HG02884 (cell line): ENCODE measurements at regions not wholly inside any gene's neighbourhood (a gene's known extent, or its start where the extent isn't known, plus 50 kb on each side); places are given as distances from the start of the nearest gene placed in this dataset.
A peak's percentile ranks its signal among the peaks of the same experiment; 100 is the strongest.

Source experiments
- ATAC-seq: cut with Tn5 transposase; IDR thresholded peaks from one replicate; pipeline ENCODE4 v1.9.1; 2021; ENCODE audit warnings: mild to moderate bottlenecking, moderate library complexity; ENCODE audit not compliant: unreplicated experiment

DNA sequence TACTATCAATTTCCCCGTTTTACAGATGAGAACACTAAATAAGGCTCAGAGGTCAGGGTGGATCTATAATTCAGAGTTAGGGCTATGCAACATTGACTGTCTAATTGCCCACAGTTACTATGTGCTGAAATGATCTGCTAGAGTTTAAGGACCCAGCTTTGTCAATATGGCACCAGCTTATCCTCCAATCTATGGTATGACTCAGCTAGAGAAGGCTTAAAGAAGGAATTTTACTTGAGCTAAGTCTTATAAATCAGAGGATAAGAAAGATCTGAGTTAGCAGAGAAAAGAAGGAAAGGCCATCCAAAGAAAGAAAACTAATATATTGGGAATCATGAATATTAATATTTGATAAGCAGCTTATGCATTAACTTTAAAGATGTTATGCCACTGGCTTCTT lies 78.1 kb downstream of the ASB9 start:
- no peak for ATAC-seq

DNA sequence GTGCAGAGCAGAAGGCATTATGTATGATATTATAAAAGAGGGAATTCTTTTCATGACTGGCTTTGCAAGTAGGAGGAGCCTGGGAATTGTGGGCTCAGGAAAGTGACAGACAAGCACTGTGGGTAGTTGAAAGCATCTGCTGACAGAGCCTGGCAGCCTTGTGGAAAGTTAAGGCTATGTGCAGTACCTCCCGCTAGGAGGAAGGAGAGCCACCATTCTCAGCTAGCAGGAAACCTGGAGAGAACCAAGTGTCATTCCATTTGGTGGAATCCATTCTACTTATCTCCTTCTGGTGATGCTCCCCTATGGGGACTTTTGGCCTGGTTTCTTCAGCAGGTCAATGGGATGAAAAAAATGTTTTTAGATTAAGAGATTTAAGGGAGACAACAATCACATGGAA lies 81.8 kb downstream of the ASB9 start:
- no peak for ATAC-seq

DNA sequence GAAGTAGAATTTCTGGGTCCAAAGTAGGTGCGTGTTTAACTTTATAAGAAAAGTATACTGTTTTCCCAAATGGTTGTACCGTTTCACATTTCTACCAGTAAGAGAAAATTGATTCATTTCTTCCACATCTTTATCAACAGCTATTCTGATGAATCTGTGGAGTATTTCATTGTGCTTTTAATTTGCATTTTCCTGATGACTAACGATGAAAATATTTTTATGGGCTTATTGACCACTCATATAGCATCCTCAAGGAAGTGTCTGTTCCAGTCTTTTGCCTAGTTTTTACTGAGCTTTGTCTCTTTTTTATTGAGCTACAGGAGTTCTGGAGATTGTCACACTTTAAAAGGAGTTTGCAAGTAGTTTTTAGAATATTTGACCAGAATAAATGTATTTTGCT lies 92.6 kb downstream of the ASB9 start:
- no peak for ATAC-seq

DNA sequence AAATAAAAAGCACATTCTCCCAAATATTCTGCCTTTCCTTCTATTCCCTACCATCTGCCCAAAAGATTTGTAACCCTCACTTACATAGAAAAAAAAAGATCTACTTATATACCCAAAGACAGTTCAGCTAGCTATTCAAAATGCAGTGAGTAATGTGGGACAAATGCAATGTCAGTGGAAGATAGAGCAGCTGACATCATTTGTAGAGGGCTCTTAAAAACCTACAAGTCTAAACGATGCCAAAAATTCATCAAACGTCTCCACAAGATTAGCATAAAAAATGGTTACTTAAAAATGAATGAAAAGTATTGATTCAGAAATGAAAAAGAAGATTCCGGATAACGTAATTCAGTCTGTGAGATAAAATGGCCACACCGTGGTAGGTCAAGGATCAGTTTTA lies 96.5 kb downstream of the ASB9 start:
- no peak for ATAC-seq

DNA sequence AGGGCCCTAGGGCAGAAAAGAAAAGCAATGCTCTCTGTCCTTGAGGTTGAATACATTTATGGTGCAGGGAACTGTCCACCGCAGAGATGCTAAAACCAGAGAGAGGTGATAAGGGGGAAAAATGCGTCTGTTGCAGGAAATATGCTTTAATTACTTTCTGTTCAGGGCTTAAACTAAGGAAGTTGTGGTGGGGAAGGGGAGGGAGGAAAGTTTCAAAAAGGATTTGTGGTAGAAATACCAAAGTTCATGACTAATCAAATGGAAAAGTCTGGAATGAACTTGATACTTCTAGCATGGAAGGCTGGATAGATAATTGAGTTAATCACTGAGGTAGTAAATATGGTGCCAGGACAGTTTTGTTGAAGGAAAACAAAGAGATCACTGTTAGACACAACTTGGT lies 99.0 kb downstream of the ASB9 start:
- ATAC-seq = no peak

DNA sequence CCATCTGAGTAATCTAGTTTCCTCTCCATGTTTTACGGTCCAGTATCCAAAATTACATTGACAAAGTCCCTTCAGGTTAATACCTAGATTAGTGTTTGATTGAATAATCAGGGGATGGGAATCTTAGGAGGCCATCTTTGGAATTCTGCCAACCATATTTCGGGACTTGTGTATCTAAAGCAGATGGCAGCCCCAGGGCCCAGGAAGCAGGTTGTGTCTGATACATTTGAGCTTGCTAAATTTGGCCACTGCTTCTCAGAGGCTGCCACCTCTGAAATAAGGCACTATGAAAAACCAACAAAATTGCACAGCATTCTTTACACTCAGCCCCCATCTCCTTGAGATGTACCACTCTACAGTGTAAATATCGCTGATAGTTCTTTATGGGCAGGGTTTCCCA lies 102.1 kb downstream of the ASB9 start:
- no peak for ATAC-seq

DNA sequence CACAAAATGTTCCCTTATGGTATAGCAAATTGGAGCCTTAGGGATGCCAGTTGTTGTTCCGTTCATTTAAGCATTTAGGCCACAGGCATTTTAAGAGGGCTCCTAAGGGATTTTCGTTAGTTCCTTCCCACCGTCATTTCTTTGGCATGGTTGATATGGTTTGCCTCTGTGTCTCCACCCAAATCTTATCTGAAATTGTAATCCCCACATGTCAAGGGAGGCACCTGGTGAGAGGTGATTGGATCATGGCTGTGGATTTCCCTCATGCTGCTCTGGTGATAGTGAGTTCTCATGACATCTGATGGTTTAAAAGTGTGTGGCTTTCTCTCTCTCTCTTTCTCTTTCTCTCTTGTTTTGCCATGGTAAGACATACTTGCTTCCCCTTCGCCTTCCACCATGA lies 104.1 kb downstream of the ASB9 start:
- ATAC-seq = no peak

DNA sequence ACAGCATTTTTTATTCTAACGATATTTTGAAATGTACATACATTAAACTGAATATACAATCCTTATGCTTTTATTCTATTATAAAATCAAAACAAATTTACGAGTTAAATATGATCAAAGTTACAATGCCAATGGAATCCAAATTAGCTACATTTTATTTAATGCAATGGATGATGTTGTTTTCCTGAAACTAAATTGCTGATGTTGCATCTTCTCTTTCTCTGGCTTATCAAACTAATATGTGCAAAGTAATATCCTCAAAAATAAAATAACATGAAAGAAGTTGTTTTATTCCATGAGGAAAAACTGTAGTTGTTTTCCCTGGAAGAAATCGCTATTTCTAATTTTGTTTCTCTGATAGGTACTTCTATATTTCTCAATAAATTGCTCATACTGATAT lies 106.8 kb downstream of the ASB9 start:
- no peak for ATAC-seq

DNA sequence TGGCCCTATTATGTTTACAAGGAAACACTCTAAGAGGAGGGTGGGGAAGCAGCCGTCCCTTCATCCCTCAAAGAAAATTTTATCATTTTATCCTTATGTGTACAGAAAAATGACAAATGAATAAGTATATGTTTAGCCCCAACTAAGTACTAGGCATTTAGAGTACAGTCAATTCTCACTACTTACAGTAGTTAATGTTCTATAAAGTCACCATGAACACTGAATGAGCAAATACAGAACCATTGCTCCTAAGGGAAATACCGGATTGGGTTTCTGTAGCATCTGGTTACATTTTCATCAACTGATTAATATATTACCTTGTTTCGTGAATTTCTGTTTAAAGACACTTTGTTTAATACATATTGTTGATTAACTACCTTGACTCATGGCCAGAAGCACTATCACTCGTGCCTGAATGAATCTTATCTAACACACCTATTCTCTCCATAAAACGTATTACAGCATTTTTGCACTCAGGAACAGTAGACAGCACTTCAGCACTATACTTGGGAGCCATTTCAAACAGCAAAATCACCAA lies 109.3 kb downstream of the ASB9 start:
- ATAC-seq = no peak

DNA sequence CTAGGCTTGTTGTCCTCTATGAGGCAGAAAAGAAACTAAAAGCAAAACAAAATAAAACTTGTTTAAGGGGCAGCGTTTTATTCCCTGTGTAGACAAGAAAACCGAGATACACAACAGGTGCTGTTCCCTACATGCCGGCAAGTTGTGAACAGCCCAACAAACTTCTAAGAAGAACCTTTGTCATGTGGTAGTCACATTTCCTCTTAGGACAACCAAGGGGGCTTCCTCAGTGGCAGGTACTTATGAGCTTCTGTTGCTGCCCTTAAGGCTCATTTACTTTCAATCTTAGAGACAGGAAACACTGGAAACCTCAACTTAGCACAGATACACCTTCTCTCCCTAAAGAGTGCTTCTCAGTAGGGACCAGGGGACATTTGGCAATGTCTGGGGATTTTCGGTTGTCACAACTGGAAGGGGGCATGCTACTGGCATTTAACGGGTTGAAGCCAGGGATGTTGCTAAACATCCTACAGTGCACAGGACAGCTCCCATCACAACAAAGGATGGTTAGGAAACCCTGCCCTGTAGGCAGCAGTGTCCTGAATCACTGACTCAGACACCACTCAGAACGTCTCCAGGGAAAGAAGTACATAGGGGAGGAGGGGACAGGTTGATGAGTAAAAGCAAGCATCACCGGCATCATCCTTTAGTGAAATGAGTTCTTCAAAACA lies 111.0 kb downstream of the ASB9 start:
- ATAC-seq = peak; percentile 66

DNA sequence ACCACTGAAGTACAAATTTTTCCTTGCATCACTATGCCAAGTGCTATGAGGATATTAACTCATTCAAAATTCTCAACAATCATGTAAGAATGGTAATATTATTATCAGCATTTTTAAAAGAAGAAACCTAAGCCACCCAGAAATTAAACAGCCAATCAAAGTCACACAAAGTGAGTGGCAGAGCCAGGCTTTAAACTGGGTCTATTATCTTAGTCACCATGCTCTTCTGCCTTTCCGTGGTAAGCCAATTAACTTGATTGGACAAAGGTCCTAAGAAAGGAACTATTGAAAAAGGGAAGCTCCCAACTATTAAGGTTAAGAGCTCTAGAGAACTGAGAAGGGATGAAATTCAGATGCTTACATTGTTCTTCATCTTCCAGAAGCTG lies 111.5 kb downstream of the ASB9 start:
- no peak for ATAC-seq

DNA sequence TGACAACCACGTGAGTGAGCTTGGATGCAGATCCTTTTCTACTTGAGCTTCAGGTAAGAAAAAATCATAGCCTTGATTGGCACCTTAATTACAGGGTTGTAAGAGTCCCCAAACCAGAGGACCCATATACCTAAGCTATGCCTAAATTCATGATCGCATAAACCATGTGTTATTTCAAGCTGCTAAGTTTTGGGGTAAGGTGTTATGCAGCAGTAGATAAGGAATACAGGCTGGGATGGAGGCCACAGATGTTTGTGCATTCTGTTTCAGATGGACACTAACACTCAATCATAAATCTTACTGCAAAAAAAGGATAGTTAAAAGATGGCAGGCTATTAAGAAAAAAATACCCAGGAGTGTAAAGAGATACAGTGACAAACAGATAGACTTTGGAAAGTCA lies 112.3 kb downstream of the ASB9 start:
- ATAC-seq = no peak

DNA sequence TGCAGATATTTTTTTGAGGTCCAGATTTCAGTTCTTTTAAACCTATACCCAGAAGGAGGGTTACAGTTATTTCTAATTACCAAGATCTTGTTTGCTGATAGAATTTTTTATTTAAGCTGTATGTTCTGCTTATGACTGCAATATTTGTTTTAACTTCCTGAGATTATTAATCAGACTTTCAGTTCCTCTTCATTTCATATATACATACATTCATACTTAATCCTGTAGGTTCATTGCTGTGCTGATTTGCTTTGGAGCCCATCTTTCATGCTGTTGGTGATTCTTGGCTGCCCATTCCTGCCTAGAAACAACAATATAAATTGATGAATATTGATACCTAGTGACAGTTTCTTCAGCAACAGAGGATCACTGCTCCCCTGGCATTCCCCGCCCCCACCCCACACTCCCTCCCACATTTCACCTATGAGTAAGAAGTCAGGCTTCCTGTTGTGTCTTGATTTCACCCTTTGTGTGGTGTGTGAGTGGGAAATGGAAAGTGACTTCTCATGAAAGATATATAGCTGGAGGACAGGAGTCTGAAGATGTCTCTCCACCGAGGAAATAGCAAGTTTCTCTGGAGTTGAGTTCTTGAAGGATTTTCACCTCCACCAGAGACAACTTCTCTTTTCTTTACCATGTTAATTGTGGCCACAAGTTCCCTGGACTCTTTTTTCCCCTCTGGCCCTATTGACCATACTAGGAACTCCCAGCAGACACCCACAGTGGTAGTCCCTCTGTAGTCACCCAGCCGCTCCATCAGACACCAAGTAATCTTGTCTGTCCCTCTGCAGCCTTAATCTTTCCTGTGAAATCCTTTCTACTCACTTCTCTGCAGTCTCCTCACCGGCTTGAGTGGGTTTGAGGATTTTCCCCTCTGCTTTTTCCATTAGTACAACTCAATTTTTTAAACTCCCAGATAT lies 118.4 kb downstream of the ASB9 start:
- ATAC-seq = peak; percentile 81

DNA sequence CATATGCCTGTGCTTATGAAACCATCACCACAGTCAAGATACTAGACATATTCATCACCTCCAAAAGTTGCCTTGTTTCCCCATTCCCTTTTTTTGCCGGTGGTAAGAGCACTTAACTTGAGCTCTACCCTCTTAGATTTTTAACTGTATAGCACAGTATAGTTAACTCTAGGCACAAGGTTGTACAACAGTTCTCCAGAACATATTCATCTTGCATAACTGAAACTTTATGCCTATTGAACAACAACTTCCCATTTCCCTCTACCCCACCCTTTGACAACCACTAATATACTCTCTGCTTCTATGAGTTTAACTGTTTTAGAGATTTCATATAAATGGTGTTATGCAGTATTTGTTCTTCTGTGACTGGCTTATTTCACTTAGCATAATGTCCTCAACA lies 119.3 kb downstream of the ASB9 start:
- ATAC-seq = no peak

DNA sequence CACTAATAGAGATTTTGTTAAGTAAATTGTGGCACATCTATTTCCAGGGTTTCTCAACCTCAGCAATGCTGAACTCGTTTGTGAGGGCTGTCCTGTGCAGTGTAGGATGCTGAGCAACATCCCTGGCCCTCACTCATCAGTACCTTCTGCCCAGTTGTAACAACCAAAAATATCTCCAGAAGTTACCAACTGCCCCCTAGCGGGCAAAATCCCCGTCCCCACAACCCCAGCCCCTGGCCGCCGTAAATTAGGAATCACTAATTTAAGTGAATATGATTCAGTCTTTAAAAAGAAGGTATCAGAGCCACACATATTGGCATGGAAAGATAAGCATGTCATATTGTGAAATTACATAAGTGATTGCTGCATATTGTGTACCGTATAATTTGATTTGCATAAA lies 123.4 kb downstream of the ASB9 start:
- ATAC-seq = no peak

DNA sequence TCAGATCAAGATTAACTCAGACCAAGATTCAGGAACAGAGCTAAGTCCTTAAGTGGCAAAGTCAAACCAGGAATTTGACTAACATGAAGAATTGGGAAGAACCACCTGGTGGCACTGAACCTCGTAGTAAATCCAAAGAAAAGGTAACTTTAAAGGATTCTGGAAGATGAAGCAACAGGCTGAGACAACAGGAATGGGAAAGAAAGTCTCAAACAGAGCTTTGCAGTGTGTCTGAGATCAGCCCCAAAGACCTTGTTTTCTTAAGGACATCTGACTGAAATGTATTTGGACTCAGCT lies 126.1 kb downstream of the ASB9 start:
- ATAC-seq = no peak

DNA sequence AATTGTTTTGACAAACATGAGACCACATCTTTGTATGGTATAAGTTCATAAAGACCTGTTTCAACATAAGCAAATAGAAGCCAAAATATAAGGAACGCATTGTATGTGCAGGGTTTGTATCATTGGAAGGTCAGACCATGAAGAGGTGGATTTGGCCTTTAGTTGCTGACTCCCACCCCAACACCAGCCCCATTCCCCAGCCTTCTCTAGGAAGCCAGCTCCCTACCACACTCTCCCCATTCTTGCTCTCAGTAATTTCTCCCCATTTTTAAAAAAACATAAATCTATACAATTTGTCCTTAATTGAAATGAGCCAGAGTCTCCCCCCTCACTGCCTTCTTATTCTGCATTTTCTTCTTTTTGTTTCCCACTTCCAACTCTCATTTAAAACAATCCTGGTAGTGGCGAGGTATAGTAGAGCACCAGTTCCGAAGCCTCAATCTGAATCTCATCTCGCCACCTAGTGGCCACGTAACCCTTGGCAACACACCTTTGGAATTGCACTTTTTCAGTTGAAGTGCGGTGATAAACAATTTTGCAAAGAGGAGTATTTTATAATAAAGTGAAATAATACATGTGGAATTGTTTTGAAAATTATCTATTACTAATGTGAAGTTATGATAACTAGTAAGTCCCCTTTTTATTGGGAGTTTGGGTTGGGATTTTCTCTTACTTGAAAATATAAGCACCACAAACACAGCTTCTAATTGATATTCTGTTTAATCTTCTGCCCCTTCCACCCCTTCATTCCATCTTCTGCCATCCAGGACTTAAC lies 126.6 kb downstream of the ASB9 start:
- ATAC-seq = no peak

DNA sequence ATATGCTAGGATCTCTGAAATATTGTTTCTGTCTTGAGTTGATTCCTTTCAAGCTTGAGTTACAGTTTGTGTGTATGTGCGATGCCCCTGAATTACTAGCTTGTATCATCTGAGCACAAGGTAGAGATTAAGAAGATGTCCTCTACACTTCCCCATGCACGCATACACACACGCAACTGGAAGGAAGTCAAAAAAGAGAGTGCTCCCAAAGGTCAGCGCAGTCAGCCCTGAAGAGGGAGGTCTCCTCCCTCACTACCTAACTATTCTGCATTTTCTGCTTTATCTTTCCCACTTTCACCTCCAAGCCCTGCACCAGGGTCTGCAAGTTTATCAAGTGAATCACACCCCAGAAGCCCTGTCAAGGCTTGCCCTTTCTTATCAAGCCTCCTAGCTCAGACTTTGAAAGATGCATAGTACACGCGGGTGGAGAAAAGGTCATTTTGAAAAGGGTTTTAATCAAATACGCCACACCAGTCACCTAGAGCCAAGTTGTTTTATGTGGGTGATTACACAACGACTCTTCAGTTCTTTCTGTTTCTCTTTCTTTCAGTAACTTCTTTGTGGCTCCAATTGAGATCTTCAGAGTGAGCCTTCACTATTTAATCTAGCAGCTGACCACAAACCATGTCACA lies 127.7 kb downstream of the ASB9 start:
- ATAC-seq = no peak

DNA sequence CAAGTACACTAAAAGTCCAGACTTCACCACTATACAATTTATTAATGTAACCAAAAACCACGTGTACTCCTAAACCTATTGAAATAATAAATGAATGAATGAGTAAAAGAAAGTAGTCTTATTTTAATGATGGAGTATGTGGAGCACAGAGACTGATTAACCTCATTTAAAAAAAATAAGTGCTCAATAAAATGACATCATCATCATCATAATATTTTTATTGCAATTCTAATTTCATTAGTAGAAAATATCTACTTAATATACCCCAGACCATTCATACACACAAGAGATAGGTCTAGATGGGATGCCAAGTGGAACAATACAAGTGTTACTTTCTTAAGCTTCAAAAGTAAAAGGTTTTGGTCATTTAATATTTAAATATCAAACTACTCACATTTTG lies 133.1 kb downstream of the ASB9 start:
- no peak for ATAC-seq

DNA sequence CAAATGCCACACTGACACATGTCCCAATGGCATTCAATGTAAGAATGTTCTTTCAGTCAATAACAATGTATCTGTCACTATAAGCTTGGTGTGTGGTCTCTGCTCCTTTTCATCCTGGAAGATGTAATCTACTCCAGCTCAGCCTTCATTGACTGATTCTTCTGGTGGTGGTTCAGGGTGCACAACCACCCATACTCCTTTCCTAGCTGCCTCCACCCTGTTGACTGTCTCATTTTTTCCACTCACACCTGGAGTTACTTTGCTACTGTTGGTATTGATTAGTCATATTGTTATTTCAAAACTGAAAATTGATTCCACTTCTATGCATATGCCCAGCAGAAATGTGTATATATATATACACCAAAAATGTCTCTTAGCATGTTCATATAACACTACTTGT lies 140.5 kb downstream of the ASB9 start:
- no peak for ATAC-seq

DNA sequence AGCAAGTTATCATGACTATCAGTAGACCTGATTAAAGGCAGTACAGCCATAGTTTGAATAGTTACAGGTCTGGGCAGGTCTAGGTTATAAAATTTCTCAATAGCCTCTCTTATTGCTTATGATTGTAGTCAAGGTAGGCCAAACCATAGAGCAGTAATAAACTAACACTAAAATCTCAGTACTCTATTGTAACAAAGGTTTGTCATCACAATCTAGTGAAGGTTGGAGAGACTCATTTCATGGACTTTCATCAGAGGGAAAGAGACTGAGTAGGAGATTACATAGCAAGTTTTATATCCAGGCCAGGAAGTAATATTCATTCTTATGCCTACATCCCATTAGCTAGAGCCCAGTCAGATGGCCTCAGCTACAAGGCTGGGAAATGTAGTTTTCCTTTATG lies 141.0 kb downstream of the ASB9 start:
- ATAC-seq = no peak
